ENCODE measurements at regions not wholly inside any gene's neighbourhood (a gene's known extent, or its start where the extent isn't known, plus 50 kb on each side); places are given as distances from the start of the nearest gene placed in this dataset.

- no peak for ATAC-seq (ENCODE audit: low FRiP score in 2 of 2)
- Histone ChIP-seq H3K27ac (no peak overlapping the region), H3K9me3 (no peaks in the 10 kb centered on the region), H3K4me1 (no peaks in the 10 kb centered on the region), H3K27me3 (no peaks in the 10 kb centered on the region), H3K36me3 (no peaks in the 10 kb centered on the region), H3K4me3 (no peak overlapping the region)
- TF ChIP-seq POLR2A (IDR thresholded peaks at IDR 0.05) = no peak
- peak in 1 of 2 donors; percentile 17 for TF ChIP-seq POLR2AphosphoS5 (IDR thresholded peaks at IDR 0.05)
- WGBS, 2 donors = 46 to 60% methylated on average over 6 of the region's 6 CpGs
- no peak for DNase-seq
Observed at GRCh38 chr3:148203297-148204010, 494.2 kb upstream of the AGTR1 start.

DNA sequence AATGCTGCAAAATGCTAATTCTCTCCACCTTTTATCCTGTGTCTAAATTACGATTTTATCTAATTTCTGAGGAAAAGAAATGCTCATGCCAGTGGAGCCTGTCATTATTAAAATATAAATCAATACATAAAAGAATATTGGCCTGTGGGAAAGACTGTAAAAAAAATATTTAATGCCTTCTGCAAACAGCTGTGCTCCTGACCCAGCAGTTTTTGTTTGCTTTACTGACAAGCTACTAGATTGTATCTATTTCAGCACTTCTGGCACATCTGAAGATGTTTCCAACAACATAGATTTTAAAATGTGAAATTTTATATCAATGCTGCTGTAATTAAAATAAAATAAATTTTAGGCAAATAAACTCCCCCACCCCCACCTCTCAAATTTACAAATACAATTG lies 493.6 kb upstream of the AGTR1 start:
- no peak for DNase-seq
- no peak for ATAC-seq (ENCODE audit: low FRiP score in 2 of 2)
- Histone ChIP-seq H3K9me3 (no peaks in the 10 kb centered on the region), H3K4me3 (no peak overlapping the region), H3K4me1 (no peaks in the 10 kb centered on the region), H3K27me3 (no peaks in the 10 kb centered on the region), H3K27ac (no peak overlapping the region), H3K36me3 (no peaks in the 10 kb centered on the region)
- no peak for TF ChIP-seq POLR2A (IDR thresholded peaks at IDR 0.05)
- TF ChIP-seq, protein P1, sequence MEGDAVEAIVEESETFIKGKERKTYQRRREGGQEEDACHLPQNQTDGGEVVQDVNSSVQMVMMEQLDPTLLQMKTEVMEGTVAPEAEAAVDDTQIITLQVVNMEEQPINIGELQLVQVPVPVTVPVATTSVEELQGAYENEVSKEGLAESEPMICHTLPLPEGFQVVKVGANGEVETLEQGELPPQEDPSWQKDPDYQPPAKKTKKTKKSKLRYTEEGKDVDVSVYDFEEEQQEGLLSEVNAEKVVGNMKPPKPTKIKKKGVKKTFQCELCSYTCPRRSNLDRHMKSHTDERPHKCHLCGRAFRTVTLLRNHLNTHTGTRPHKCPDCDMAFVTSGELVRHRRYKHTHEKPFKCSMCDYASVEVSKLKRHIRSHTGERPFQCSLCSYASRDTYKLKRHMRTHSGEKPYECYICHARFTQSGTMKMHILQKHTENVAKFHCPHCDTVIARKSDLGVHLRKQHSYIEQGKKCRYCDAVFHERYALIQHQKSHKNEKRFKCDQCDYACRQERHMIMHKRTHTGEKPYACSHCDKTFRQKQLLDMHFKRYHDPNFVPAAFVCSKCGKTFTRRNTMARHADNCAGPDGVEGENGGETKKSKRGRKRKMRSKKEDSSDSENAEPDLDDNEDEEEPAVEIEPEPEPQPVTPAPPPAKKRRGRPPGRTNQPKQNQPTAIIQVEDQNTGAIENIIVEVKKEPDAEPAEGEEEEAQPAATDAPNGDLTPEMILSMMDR (IDR thresholded peaks at IDR 0.05) = no peak
- TF ChIP-seq POLR2AphosphoS5 (IDR thresholded peaks at IDR 0.05) = no peak
- no peak for TF ChIP-seq EP300 (IDR thresholded peaks at IDR 0.05)
- 55 to 61% methylated on average over 1 of the region's 1 CpG for WGBS, 2 donors

- Histone ChIP-seq H3K36me3 (no peaks in the 10 kb centered on the region), H3K9me3 (no peaks in the 10 kb centered on the region), H3K4me3 (no peak overlapping the region), H3K27ac (no peak overlapping the region), H3K27me3 (no peaks in the 10 kb centered on the region), H3K4me1 (no peaks in the 10 kb centered on the region)
- DNase-seq (no peak), ATAC-seq (ENCODE audit: low FRiP score in 2 of 2) (no peak)
- TF ChIP-seq, protein P1 (IDR thresholded peaks at IDR 0.05) = no peak
- no peak for TF ChIP-seq EP300 (IDR thresholded peaks at IDR 0.05)
- TF ChIP-seq POLR2AphosphoS5 (IDR thresholded peaks at IDR 0.05) = no peak
- no peak for TF ChIP-seq POLR2A (IDR thresholded peaks at IDR 0.05)
- WGBS, 2 donors = 66 to 71% methylated on average over 2 of the region's 2 CpGs
Observed at GRCh38 chr3:148205977-148206376, 491.7 kb upstream of the AGTR1 start.

DNA sequence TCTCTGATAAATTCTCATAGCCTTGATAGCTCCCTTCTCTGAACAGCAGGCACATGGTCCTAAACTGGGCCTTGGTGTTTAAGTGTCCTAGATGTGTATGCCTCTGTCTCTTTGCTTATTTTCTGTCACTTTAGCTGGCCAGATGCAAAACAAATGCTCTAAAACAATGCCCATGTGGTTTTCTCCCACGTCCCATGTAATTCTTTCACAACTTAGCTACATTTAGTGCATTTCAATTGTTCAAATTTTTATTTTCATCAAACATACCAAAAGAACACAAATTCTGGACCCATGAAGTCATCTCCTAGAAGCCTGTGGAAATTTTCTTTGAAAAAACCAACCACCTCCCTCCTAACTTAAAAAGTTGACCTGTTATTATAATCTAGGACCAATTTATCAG lies 491.3 kb upstream of the AGTR1 start:
- Histone ChIP-seq H3K36me3 (no peaks in the 10 kb centered on the region), H3K9me3 (no peaks in the 10 kb centered on the region)
- 56 to 65% methylated on average over 1 of the region's 1 CpG for WGBS, 2 donors

DNA sequence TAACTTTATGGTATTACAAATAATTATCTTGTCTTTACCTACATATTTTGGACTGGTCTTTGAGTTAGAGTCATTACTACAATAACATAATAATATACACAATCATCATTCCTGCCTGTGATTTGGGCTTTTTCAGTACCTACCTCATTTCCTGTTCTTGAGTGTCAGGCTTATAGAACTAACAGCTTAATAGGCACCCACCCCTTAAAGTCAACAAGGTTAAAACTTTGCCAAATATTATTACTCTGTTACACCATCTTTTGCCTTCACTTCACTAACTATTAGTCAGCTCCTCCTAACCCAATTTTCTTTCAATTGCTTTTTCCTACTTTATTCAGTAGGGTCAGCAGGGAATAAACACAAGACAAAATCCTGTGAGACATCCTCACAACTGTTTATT lies 488.7 kb upstream of the AGTR1 start:
- H3K9me3 ChIP-seq = no peaks in the 10 kb centered on the region
- H3K36me3 ChIP-seq = no peaks in the 10 kb centered on the region
- H3K27me3 ChIP-seq = no peaks in the 10 kb centered on the region
- no peaks in the 10 kb centered on the region for H3K4me1 ChIP-seq
- DNase-seq (no peak), ATAC-seq (ENCODE audit: low FRiP score in 2 of 2) (no peak)
- no peak overlapping the region for H3K27ac ChIP-seq
- no peak overlapping the region for H3K4me3 ChIP-seq
- TF ChIP-seq, protein P1 (IDR thresholded peaks at IDR 0.05) = no peak
- TF ChIP-seq POLR2AphosphoS5 (IDR thresholded peaks at IDR 0.05) (no peak), POLR2A (IDR thresholded peaks at IDR 0.05) (no peak), EP300 (IDR thresholded peaks at IDR 0.05) (no peak)

More for the DNA sequence above, 491.3 kb upstream of the AGTR1 start:
- no peak for ATAC-seq (ENCODE audit: low FRiP score in 2 of 2)
- no peak for DNase-seq
- TF ChIP-seq POLR2AphosphoS5 (IDR thresholded peaks at IDR 0.05) (no peak), EP300 (IDR thresholded peaks at IDR 0.05) (no peak), POLR2A (IDR thresholded peaks at IDR 0.05) (no peak)
- TF ChIP-seq, protein P1 (IDR thresholded peaks at IDR 0.05) = no peak
- Histone ChIP-seq H3K4me1 (no peaks in the 10 kb centered on the region), H3K27ac (no peak overlapping the region), H3K27me3 (no peaks in the 10 kb centered on the region), H3K4me3 (no peak overlapping the region)
